ENCODE measurements at regions not wholly inside any gene's neighbourhood (a gene's known extent, or its start where the extent isn't known, plus 50 kb on each side); places are given as distances from the start of the nearest gene placed in this dataset.
"Not testable (repeated sequence)": the region's sequence is repeated elsewhere in the genome, so short reads cannot be mapped to it uniquely, and the experiment has no call there.

DNA sequence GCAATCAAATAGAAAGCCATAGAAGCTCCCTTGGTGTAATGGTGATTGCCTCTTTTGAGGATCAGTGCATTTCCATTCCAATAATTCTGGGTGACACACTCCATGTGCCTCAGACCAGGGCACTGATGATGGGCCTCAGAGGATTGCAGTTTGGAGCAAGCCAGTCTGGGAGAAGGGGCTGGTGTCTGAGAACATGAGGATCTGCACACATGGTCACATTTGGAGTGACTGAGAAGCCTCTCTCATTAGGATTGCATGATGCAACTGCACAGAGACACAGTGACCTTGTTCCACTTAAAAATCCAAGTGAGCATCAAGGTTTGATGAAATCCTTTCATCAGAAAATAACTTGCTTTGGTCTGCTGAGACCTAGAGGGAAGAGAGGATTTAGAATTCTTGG is 216.4 kb downstream of the ANKRD30B start:
- DNase-seq = no peak

DNA sequence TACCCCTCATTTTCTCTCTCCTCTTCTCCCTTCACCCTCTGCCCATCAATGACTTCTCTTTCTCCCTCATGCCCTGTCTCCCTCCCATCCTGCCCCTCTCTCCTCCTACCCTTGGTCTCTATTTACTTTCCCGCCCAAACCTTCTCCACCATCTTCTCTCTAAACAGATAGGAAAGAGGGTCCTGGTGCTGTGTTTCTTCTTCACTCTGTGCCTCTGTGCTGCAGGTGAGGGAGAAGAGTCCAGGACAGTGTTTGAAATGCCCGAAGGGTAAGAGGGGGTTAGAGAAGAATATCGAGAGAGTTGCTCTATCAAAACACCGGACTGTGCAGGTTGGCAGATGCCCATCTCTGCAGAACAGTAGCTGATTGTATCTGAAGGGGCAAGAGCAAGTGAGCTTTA is 217.0 kb downstream of the ANKRD30B start:
- DNase-seq = not testable (repeated sequence)

DNA sequence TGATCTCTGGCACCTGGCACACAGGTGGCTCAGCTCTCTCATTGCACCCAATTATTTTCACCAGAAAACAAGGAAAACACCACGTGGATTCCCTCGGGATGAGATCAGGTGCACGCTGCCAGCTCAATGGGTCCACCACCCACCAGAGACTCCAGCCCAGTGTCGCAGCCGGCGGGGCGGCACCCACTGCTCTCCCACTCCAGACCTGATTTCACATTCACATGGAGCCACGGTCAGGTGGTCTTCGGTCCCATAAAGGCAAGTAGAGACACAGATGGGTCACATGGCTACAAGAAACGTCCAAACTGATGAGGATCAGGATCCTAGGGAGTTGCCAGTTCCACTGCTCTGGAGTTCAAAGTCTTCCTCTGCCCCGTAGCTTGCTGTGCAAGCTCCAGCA is 217.6 kb downstream of the ANKRD30B start:
- no peak for DNase-seq

DNA sequence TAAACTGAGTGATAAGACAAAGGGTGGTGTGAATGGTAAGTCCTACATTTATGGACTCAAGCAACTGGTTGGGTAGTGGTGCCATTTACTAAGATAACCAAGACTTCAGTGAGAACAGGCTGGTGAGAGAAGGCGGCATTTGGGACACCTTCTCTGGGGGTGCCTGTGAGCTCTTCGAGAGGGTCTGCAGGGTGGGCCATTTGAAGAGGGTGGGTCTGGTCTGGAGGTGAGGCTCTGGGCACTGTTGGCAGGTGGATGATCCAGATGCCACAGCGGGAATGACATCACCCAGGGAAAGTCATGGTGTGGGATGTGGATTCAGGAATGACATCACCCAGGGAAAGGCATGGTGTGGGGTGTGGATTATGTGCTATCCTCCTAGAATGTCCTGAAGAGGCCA is 219.3 kb downstream of the ANKRD30B start:
- DNase-seq = not testable (repeated sequence)

DNA sequence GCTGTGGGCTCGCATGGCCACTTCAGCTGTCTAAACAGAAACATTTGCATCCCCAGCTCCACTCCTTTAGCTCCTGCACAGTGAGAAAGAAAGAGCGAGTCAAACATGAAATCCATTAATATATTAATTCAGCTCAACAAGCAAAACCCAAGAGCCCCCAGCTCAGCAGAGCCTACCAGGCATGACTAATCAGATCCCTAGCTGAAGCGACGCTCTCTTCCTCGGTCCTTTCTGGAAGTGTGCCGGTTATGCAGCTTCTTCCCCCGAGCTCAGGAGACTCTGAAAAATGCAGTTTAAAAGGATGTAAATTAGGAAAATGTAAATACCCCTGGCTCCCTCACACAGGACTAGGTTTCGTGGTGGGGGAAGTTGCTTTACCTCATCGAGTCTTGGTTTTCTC is 221.5 kb downstream of the ANKRD30B start:
- no peak for DNase-seq

DNA sequence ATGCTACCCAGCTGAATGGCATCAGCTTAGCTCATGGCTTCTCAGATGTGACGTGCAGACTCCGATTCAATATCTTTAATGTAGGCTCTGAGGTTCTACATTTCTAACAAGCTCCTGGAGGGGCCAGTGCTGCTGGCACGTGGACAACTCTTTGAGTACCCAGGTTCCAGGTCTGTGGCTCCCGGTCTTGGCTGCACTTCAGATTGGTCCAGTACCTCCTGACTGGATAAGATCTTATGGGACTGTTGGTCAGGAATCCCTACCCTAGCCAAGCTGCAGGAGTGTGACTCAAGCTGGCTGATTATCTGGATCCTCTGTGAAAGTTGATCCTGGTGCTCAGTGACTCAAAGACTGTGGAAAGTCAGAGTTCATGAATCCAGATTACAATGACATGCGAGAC is 222.1 kb downstream of the ANKRD30B start:
- peak in 1 of 2 experiments; percentile 12 for DNase-seq

DNA sequence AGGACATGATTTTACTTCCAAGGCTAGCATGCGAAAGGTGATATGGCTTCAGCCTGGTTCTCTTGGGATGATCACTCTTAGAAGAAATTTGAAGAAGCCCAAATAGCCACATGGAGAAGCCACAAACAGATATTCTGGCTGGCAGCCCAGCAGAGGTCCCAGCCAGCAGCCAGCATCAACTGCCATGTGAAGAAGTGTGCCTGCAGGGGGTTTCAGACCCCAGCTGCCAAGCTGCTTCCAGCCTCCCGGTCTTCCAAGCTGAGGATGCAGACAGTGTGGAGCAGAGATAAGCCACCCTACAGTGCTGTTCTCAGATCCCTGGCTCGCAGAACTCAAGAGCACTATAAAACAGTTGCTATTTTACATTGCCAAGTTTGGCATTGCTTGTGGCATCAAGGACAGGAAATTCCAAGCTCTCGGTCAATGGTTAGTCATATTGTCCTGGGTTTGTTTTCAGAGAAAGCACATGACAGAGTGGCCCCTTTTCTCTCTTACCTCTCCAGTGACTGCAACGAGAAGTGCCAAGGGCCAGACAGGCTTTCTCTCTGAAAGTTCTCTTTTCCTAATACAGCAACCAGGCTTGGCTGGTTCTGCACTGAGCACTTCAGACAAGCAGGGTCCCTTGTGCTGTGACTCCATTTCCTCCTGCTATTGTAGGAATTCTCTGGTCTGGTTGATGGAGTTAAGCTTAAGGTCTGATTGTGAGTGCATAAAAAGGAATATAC is 223.7 kb downstream of the ANKRD30B start:
- peak; percentile 60 to 83 for DNase-seq

DNA sequence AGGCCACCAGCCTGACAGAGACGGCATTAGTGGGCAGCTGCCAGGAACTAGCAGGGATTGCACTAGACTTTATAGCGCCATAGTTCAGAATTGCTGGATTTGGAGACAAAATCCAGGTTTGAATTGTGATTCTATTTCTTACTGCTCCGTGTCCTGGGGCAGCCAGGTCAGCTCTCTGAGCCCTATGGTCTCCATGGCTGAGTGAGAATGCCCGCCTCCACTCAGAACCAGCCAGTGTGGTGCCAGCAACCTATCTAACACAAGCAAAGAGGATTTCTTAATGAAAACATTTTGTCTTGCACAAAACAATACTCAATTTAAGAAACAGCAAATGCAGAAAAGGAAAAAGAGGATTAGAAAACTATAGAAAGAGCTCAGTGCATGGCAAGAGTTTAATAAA is 225.4 kb downstream of the ANKRD30B start:
- DNase-seq = not testable (repeated sequence)

DNA sequence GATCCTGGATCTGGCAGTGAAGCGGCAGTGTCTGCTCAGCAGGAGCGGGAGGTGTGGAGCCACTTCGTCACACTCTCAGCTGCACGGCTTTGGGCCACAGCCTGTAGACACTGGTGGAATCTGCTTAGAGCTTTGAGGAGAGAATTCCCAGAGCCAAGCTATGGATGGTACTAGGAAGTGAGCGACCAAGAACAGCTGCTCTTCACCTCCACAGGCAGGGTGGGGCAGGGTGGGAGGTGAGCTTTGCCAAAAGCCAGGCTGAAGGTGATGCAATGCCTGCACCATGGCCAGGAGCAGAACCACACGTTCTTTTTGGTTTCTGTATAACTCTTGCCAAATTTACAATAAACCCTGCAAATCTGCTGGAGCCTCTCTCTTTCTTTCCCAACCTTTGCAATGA is 226.1 kb downstream of the ANKRD30B start:
- DNase-seq = peak in 1 of 2 experiments; percentile 64

DNA sequence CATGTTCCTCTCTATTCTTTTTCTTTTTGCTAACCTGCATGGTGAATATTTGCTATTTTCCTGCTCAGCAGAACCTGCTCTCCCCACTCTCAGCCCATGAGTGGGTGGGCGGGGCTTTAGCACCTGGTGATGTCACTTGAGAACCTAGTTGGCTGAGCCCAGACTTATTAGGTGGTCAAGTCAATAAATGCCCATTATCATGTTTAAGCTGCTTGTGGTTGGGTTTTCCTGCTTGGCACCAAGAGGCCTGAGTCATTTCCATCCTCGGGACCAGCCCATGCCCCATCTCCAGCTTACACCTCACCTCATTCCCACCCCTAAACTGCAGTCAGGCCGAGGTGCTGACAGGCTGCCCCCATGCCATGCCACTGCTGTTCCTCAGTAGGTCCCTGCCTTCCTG is 226.6 kb downstream of the ANKRD30B start:
- no peak for DNase-seq

DNA sequence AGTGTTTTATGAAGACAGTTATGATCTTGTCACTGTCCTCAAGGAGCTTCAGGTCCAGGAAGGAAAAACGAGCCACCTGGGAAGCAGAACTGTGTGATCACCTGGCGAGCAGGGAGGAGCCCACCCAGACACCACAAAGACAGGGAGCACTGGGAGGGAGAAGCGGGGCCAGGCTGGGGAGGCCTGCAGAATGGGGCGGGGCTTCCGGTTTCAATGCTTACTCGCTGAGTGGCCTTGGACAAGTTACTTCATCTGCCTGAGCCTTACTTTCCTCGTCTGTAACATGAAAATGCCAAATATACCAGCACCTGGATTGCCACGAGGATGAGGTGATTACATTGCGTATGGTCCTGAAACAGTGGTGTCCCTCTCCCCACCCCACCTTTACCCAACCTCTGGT is 227.5 kb downstream of the ANKRD30B start:
- DNase-seq = no peak

DNA sequence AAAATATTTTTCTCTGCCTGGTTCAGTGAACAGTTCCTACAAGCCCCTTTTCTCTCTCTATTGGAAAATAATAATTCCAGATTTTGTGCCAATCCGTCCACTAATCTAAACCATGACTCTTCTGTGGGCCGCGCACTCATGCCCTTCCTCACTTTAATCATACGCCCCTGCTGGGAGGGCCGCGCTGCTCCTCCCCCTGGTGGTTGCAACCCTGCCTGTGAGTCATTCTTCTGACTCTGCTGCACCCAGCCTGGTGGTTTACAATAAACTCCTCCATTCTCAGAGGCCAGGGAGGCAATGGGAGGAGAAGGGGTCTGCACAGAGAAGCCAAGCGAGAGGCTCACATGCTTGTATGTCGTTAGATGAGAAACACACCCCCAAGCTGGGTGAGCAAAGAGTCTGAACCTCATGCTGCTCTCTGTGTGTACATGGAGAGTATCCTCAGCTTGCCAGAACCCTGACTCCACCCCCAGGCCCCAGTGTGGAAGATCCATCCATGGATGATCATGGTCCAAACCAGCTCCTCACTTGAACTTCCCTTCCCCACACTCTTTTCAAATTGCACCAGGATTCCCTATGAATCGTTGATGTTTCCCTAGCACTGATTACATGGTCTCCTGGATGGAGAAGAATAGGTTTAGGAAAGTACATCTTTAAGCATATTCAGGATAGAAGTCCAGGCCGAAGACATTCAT is 228.9 kb downstream of the ANKRD30B start:
- DNase-seq = no peak

DNA sequence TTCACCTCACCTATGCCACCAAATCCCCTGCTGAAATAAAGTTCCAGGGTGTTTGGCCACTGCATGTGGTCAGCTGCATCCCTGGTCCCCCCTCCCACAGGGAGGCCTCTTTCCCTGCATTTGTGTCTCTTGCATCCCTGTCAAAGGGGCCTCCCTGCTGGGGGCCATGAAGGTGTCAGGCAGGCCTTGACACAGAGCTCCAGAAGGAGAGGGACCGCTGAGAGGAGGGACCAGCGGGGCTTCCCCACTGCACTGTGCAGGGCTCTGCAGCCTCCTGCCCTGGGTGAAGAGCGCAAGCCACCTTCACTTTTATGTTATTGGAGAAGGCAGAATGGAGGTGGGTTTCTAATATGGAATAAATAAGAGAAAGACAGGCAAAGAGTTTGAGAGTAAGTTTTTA is 230.2 kb downstream of the ANKRD30B start:
- no peak for DNase-seq

DNA sequence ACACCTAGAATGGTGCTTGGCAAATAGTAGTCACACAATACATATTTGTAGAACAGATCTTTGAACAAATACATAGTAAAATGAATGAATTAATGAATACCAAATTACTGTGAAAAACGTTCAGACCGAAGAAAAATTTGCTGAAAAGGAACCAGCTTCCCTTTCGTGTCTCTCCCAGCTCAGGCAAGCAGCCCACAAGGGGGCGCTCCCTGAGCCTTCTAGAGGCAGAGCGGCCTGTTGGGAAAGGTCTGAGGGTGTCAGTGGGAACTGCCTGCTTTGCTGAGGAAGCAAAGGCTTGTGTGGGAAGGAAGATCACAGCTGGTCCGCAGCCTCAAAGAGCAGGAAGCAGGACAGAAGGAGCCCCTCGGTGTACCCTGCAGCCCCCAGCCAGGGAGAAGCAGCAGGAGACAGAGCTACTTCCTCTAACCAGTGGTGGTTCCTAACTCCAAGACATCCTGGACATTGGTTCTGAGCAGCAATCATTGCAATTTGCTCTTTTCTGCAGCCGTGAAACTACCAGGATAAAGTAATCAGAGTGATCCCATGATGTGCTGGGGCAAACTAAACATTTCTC is 231.1 kb downstream of the ANKRD30B start:
- DNase-seq = peak in 1 of 2 experiments; percentile 18

DNA sequence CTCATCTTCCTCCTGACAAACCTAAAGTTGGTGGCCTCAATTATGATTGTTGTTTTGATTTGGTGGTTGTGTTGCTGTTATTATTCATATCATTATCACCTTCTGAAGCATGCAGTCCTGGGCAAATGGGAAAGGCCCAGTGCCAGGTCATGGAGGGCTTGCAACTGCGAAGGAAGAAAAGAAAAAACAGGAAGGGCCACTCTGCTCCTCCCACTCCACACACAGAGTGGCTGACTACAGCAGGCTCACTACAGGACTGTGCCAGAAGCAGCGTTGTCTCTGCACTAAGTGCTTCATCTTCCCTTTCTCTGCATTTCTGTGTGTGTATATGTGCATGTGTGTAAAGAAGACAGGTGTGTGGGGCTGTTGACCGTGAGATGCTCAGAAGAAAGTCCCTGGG is 231.9 kb downstream of the ANKRD30B start:
- no peak for DNase-seq

DNA sequence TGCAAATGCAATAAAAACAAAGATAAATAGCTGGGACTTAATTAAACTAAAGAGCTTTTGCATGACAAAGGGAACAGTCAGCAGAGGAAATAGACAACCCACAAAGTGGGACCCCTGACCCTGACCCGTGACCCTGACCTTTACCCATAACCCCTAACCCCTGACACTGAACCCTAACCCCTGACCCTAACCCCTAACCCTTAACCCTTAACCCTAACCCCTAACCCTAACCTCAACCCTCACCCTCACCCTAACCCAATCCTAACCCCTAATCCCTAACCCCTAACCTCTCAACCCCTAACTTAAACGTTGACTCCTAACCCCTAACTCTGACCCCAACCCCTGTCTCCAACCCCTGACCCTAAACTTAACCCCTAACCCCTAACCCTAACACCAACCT is 236.6 kb downstream of the ANKRD30B start:
- not testable (repeated sequence) for DNase-seq

DNA sequence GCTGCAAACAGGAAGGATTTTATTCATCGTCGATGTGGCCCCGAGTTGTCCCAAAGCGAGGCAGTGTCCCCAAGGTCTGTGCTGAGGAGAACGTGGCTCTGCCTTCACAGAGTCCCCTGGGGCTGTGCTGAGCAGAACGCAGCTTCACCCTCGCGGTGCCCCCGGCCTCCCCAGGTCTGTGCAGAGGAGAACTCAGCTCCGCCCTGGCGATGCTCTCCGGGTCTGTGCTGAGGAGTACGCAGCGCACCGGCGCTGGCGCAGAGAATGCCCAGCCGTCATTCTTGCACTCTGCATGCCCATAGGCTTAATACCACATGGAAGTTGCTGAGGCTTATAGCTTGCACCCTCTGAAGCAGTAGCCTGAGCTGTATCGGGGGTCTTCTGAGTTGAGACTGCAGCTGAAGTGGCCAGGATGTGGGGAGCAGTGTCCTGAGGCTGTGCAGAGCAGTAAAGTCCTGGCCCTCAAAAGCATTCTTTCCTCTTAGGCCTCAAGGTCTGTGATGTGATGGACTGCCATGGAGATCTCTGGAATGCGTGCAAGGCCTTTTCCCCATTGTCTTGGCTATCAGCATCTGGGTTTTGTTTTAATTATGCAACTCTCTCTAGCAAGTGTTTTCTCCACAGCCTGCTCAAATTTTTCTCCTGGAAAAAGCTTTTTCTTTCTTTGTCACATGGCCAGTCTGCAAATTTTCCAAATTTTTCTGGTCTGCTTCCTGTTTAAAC is 237.5 kb downstream of the ANKRD30B start:
- DNase-seq = not testable (repeated sequence)

DNA sequence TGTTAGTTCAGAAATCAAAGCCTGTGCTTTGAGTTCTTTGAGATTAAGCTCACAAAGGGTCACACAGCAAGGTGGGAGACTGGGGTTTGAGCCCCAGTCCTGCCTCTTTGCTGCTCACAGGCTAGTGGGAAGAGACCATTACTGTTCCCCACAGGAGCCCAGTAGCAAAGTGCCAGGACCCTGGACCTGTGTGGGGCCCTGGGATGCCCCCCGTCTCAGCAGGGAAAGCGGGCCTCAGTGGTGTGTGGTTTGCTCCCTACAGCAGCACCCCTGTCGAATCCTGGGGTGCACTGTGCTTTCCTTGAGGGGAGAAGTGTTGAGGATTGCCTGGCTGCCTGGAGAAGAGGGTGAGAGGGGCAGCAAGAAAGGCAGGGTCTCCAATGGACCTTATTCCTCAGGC is 239.4 kb downstream of the ANKRD30B start:
- DNase-seq = not testable (repeated sequence)

DNA sequence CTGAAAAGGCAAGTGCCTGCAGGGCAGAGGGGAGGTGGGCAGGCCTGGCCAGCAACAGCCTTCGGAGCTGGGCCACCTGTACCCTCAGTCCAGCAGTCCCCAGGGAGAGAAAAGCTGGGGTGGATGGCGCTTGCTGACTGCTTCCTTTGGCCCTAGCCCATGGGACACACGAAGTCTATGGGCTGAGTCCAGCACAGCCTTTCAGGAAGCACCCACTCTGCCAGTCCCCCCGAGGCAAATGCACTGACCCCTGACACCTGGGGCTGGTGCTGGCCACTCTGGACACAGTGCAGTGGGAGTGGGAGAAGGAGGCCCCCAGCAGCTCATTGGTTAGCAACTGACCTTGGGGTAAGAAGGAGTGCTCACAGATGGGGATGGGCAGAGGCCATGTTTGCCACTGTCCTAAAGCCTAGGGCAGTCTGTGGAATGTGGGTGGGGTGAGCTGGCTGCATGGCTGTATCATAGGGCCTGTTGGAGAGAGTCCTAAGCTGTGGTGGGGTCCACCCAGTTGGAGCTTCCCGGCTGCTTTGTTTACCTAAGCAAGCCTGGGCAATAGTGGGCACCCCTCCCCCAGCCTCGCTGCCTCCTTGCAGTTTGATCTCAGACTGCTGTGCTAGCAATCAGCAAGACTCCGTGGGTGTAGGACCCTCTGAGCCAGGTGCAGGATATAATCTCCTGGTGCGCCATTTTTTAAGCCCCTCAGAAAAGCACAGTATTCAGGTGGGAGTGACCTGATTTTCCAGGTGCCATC is 240.2 kb downstream of the ANKRD30B start:
- DNase-seq = not testable (repeated sequence)

DNA sequence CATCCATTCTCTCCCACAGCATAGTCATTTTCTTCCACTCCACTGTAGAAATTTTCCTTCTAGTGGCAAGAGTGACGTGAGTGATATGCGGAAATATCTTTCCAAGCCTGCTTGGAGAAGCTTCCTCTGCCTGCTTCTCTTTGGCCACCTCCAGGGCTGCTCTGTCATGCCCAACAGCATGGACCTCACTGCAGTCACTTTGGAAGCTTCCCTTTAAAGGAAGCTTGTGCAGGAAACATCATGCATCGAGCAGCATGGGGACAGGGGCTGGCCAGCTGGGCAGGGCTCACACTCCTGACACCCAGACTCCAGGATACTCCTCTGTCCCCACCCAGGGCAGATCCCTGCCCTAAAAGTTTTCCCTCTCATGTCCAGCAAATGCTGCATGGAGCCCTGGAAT is 241.6 kb downstream of the ANKRD30B start:
- DNase-seq = not testable (repeated sequence)

DNA sequence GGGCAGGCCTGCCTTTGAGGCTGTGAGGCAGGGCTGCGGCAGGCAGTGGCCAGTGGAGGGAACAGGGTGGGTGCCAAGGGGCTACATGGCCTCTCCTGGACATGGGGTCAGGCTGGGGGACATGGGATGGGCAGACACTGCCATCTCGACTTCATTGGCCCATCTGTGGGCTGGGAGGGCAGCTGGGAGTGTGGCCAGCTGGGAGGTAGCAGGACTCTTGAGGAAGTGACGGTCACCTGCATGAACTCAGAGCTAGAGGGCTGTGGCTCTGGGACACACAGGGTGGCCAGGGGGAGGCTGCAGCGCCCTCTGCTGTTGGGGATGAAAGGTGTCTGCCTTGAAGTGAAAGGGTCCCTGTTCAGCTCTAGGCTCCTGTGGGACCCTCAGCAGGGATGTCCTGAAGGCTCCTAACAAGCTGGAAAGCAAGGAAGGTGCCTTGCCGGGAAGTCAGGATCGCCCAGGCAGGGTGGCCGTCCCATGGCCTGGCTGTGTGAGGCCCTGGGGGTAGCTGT is 244.0 kb downstream of the ANKRD30B start:
- DNase-seq = not testable (repeated sequence)

DNA sequence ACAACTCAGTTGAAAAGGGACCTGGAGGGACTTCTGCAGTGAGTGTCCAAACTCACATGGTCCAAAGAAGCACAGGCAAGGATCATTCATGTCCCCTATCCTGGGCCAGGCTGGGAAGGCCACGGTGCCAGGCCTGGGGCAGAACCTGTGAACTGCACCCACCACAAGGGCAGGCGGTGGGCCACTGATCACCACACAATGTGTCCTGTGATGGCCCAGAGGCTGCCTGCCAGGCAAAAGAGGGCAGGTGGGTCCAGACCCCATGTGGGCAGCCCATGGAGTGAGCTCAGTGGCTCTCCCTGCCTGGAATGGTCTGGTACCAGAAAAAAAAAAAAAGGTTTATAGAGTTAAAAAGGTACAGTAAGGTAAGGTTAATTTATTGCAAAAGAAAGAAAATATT is 244.8 kb downstream of the ANKRD30B start:
- not testable (repeated sequence) for DNase-seq

All from NCI-H446 (cell line).